Activated B cell treated with CpG ODN at 0.5 μM for 24 hours (primary cell): ENCODE measurements at regions not wholly inside any gene's neighbourhood (a gene's known extent, or its start where the extent isn't known, plus 50 kb on each side); places are given as distances from the start of the nearest gene placed in this dataset.

ENCODE experiments used
- ATAC-seq: fragments of 200-7000 bp; cut with Tn5 transposase; one replicate; pipeline ENCODE4 v1.10.0; 2021; ENCODE audit warnings: low read depth, mild to moderate bottlenecking, moderate library complexity
- CTCF ChIA-PET: fragments of 350-600 bp; sonication (Branson Sonifier 250); formaldehyde crosslinking; loops from one replicate; lab custom pipeline; 2021; ENCODE audit warnings: antibody characterized with exemption; lab: Charles Lee
- POLR2A ChIA-PET: fragments of 350-600 bp; sonication (Branson Sonifier 250); formaldehyde crosslinking; loops from one replicate; lab custom pipeline; 2021; ENCODE audit warnings: antibody characterized with exemption; lab: Charles Lee
- DNase-seq: peaks from one replicate; pipeline ENCODE4 v3.0.0; 2022
- H3K27ac Mint-ChIP-seq: one replicate; pipeline ENCODE4 v1.8.0; 2020; ENCODE audit warnings: mixed read lengths
- H3K27me3 Mint-ChIP-seq: one replicate; pipeline ENCODE4 v1.8.0; 2021; ENCODE audit warnings: mixed read lengths
- H3K36me3 Mint-ChIP-seq: one replicate; pipeline ENCODE4 v1.8.0; 2021; ENCODE audit warnings: low read depth, mixed read lengths
- H3K4me1 Mint-ChIP-seq: one replicate; pipeline ENCODE4 v1.8.0; 2021; ENCODE audit warnings: mixed read lengths
- H3K4me3 Mint-ChIP-seq: one replicate; pipeline ENCODE4 v1.8.0; 2020; ENCODE audit warnings: mild to moderate bottlenecking, mixed read lengths
- H3K9me3 Mint-ChIP-seq: one replicate; pipeline ENCODE4 v1.8.0; 2020; ENCODE audit warnings: mixed read lengths
- CTCF ChIP-seq: fragments of 200-600 bp; IDR thresholded peaks from one replicate; pipeline ENCODE4 v1.8.0; 2022; ENCODE audit warnings: antibody characterized with exemption, mild to moderate bottlenecking
- intact Hi-C: fragments of 100-400 bp; cut with micrococcal nuclease; formaldehyde crosslinking; loops from one replicate; pipeline ENCODE4 v1.15.1; 2024

- DNase-seq (no peak), ATAC-seq (no peak)
- H3K27ac Mint-ChIP-seq, result no peak overlapping the region
- H3K4me3 Mint-ChIP-seq, result no peak overlapping the region
- TF ChIP-seq CTCF, result no peak
- H3K36me3 Mint-ChIP-seq, result no peaks in the 10 kb centered on the region
- H3K9me3 Mint-ChIP-seq, result peaks cover 3% of the 10 kb centered on the region
- no peaks in the 10 kb centered on the region for H3K27me3 Mint-ChIP-seq
- POLR2A ChIA-PET, result no interaction called here
- intact Hi-C loops, result no loop called here
- H3K4me1 Mint-ChIP-seq, result no peaks in the 10 kb centered on the region
- CTCF ChIA-PET, result no interaction called here
These were observed 268.4 kb upstream of the KIRREL3 start for GRCh38 chr11:127268932-127269331.

GRCh38 chr11:127268521-127268920 is 268.0 kb upstream of the KIRREL3 start:
- no peak for DNase-seq
- Mint-ChIP-seq H3K4me3 (no peak overlapping the region), H3K9me3 (peaks cover 3% of the 10 kb centered on the region), H3K4me1 (no peaks in the 10 kb centered on the region), H3K27me3 (no peaks in the 10 kb centered on the region), H3K36me3 (no peaks in the 10 kb centered on the region), H3K27ac (no peak overlapping the region)
- CTCF ChIA-PET, result no interaction called here
- POLR2A ChIA-PET, result no interaction called here
- ATAC-seq, result no peak
- TF ChIP-seq CTCF, result no peak
- intact Hi-C loops, result no loop called here

- no peaks in the 10 kb centered on the region for H3K36me3 Mint-ChIP-seq
- no peaks in the 10 kb centered on the region for H3K9me3 Mint-ChIP-seq
- POLR2A ChIA-PET, result no interaction called here
- no peaks in the 10 kb centered on the region for H3K4me1 Mint-ChIP-seq
- CTCF ChIA-PET, result no interaction called here
- intact Hi-C loops, result no loop called here
- no peak overlapping the region for H3K27ac Mint-ChIP-seq
- no peak overlapping the region for H3K4me3 Mint-ChIP-seq
- no peak for TF ChIP-seq CTCF
- DNase-seq (no peak), ATAC-seq (no peak)
- no peaks in the 10 kb centered on the region for H3K27me3 Mint-ChIP-seq
These were observed 258.5 kb upstream of the KIRREL3 start for GRCh38 chr11:127259102-127259501.

- H3K4me1 Mint-ChIP-seq, result no peaks in the 10 kb centered on the region
- no peaks in the 10 kb centered on the region for H3K27me3 Mint-ChIP-seq
- H3K9me3 Mint-ChIP-seq, result no peaks in the 10 kb centered on the region
- H3K36me3 Mint-ChIP-seq, result no peaks in the 10 kb centered on the region
- DNase-seq, result no peak
- intact Hi-C loops, result no loop called here
- no peak overlapping the region for H3K27ac Mint-ChIP-seq
- TF ChIP-seq CTCF, result no peak
- CTCF ChIA-PET, result no interaction called here
- POLR2A ChIA-PET, result no interaction called here
- no peak for ATAC-seq
- no peak overlapping the region for H3K4me3 Mint-ChIP-seq
These were observed 254.6 kb upstream of the KIRREL3 start for GRCh38 chr11:127255209-127255608.

GRCh38 chr11:127252321-127252720 is 251.8 kb upstream of the KIRREL3 start:
- ChIA-PET POLR2A (no interaction called here), CTCF (no interaction called here)
- no peak for ATAC-seq
- Mint-ChIP-seq H3K9me3 (no peaks in the 10 kb centered on the region), H3K36me3 (no peaks in the 10 kb centered on the region), H3K27me3 (no peaks in the 10 kb centered on the region), H3K27ac (no peak overlapping the region), H3K4me3 (no peak overlapping the region), H3K4me1 (no peaks in the 10 kb centered on the region)
- no peak for TF ChIP-seq CTCF
- no peak for DNase-seq
- intact Hi-C loops, result no loop called here
